ENCODE measurements at regions not wholly inside any gene's neighbourhood (a gene's known extent, or its start where the extent isn't known, plus 50 kb on each side); places are given as distances from the start of the nearest gene placed in this dataset.

- no TSS peak for BruUV-seq (replicated peaks)
- Histone ChIP-seq H3K36me3 (ENCODE audit: control insufficient read depth, insufficient read depth, low read length) (no peaks in the 10 kb centered on the region), H3K27me3 (replicated peaks; ENCODE audit: control insufficient read depth, insufficient read depth, low read length) (no peaks in the 10 kb centered on the region), H3K4me3 (ENCODE audit: low read depth, low read length) (no peak overlapping the region), H3K4me1 (no peaks in the 10 kb centered on the region), H3K9me3 (no peaks in the 10 kb centered on the region)
- no peaks in the 10 kb centered on the region for H3K36me3 Mint-ChIP-seq (ENCODE audit: insufficient read depth, unreplicated experiment)
- no peaks in the 10 kb centered on the region for H3K9me3 Mint-ChIP-seq (ENCODE audit: unreplicated experiment)
- intact Hi-C loops (cut with micrococcal nuclease; ENCODE audit: unreplicated experiment) = no loop called here
- DNase-seq = no peak
- H3K4me3 Mint-ChIP-seq (ENCODE audit: unreplicated experiment) = no peak overlapping the region
- H3K27ac Mint-ChIP-seq (ENCODE audit: unreplicated experiment) = no peak overlapping the region
- POLR2A ChIA-PET = no interaction called here
- peaks cover 28% of the 10 kb centered on the region for H3K27me3 Mint-ChIP-seq (ENCODE audit: insufficient read depth, unreplicated experiment)
- no peaks in the 10 kb centered on the region for H3K4me1 Mint-ChIP-seq (ENCODE audit: low read depth, unreplicated experiment)
- no peak for TF ChIP-seq CTCF (IDR thresholded peaks at IDR 0.05; ENCODE audit: insufficient read depth in 1 of 2, low read depth in 1 of 2, low read length in 1 of 2, severe bottlenecking in 1 of 2, unreplicated experiment in 1 of 2)
- CTCF ChIA-PET = no interaction called here
Observed at GRCh38 chr10:43890124-43890523, 241.4 kb upstream of the ZNF32 start.

GRCh38 chr10:43888586-43888985, 239.9 kb upstream of the ZNF32 start:
- Histone ChIP-seq H3K4me1 (no peaks in the 10 kb centered on the region), H3K4me3 (ENCODE audit: low read depth, low read length) (no peak overlapping the region), H3K27me3 (replicated peaks; ENCODE audit: control insufficient read depth, insufficient read depth, low read length) (0 out of 2 replicates have a peak, but pooled peaks cover 2% of the 10 kb centered on the region), H3K36me3 (ENCODE audit: control insufficient read depth, insufficient read depth, low read length) (no peaks in the 10 kb centered on the region), H3K9me3 (no peaks in the 10 kb centered on the region)
- Mint-ChIP-seq H3K36me3 (ENCODE audit: insufficient read depth, unreplicated experiment) (no peaks in the 10 kb centered on the region), H3K9me3 (ENCODE audit: unreplicated experiment) (no peaks in the 10 kb centered on the region), H3K4me1 (ENCODE audit: low read depth, unreplicated experiment) (no peaks in the 10 kb centered on the region), H3K4me3 (ENCODE audit: unreplicated experiment) (no peak overlapping the region), H3K27ac (ENCODE audit: unreplicated experiment) (no peak overlapping the region), H3K27me3 (ENCODE audit: insufficient read depth, unreplicated experiment) (peaks cover 29% of the 10 kb centered on the region)
- no peak for DNase-seq
- no TSS peak for BruUV-seq (replicated peaks)
- POLR2A ChIA-PET = no interaction called here
- intact Hi-C loops (cut with micrococcal nuclease; ENCODE audit: unreplicated experiment) = loop anchor here (10.0 kb wide), 1 partner anchor 496 kb away; the partner anchor contains the start of gene CXCL12
- no peak for TF ChIP-seq CTCF (IDR thresholded peaks at IDR 0.05; ENCODE audit: insufficient read depth in 1 of 2, low read depth in 1 of 2, low read length in 1 of 2, severe bottlenecking in 1 of 2, unreplicated experiment in 1 of 2)
- CTCF ChIA-PET = no interaction called here

- no peaks in the 10 kb centered on the region for H3K36me3 Mint-ChIP-seq (ENCODE audit: insufficient read depth, unreplicated experiment)
- POLR2A ChIA-PET = no interaction called here
- H3K27me3 Mint-ChIP-seq (ENCODE audit: insufficient read depth, unreplicated experiment) = peaks cover 29% of the 10 kb centered on the region
- H3K4me3 Mint-ChIP-seq (ENCODE audit: unreplicated experiment) = no peak overlapping the region
- CTCF ChIA-PET = interaction anchor here (0.6 to 1.0 kb wide), 2 partner anchors 160 to 501 kb away, joined by 3 to 6 read pairs; no protein-coding TSS in a partner anchor
- peak in 1 of 2 experiments; percentile 45 for DNase-seq
- BruUV-seq (replicated peaks) = no TSS peak
- no peaks in the 10 kb centered on the region for H3K4me1 Mint-ChIP-seq (ENCODE audit: low read depth, unreplicated experiment)
- Histone ChIP-seq H3K4me3 (ENCODE audit: low read depth, low read length) (no peak overlapping the region), H3K36me3 (ENCODE audit: control insufficient read depth, insufficient read depth, low read length) (no peaks in the 10 kb centered on the region), H3K4me1 (no peaks in the 10 kb centered on the region), H3K27me3 (replicated peaks; ENCODE audit: control insufficient read depth, insufficient read depth, low read length) (0 out of 2 replicates have a peak, but pooled peaks cover 2% of the 10 kb centered on the region), H3K9me3 (no peaks in the 10 kb centered on the region)
- H3K9me3 Mint-ChIP-seq (ENCODE audit: unreplicated experiment) = no peaks in the 10 kb centered on the region
- H3K27ac Mint-ChIP-seq (ENCODE audit: unreplicated experiment) = no peak overlapping the region
- peak in 1 of 2 experiments; percentile 56 for TF ChIP-seq CTCF (IDR thresholded peaks at IDR 0.05; ENCODE audit: insufficient read depth in 1 of 2, low read depth in 1 of 2, low read length in 1 of 2, severe bottlenecking in 1 of 2, unreplicated experiment in 1 of 2)
- intact Hi-C loops (cut with micrococcal nuclease; ENCODE audit: unreplicated experiment) = loop anchor here (10.0 kb wide), 1 partner anchor 499 kb away; the partner anchor contains the start of gene CXCL12
Observed at GRCh38 chr10:43885842-43886241, 237.2 kb upstream of the ZNF32 start.
